B cell (primary cell): ENCODE measurements at regions not wholly inside any gene's neighbourhood (a gene's known extent, or its start where the extent isn't known, plus 50 kb on each side); places are given as distances from the start of the nearest gene placed in this dataset.

Experiments used
- ATAC-seq: fragments of 200-7000 bp; cut with Tn5 transposase; one replicate; pipeline ENCODE4 v1.10.0; 2021; ENCODE audit warnings: low read depth, mild to moderate bottlenecking, moderate number of reproducible peaks, moderate library complexity
- CTCF ChIA-PET: fragments of 350-600 bp; sonication (Branson Sonifier 250); formaldehyde crosslinking; loops from one replicate; lab custom pipeline; 2021; ENCODE audit warnings: antibody characterized with exemption, inconsistent platforms; lab: Charles Lee
- POLR2A ChIA-PET: fragments of 350-600 bp; sonication (Branson Sonifier 250); formaldehyde crosslinking; loops from one replicate; lab custom pipeline; 2021; ENCODE audit warnings: antibody characterized with exemption; lab: Charles Lee
- DNase-seq: peaks from one replicate; pipeline ENCODE4 v3.0.0; 2013
- H2AFZ ChIP-seq: 2 replicates; pipeline ENCODE4 v1.6.1; 2012; ENCODE audit warnings: mild to moderate bottlenecking, low read depth, low read length; ENCODE audit not compliant: insufficient read depth, poor library complexity, severe bottlenecking
- H3K27ac ChIP-seq, 2 donors: 1 replicate in 1 of 2; 2 replicates in 1 of 2; pipeline ENCODE4 v1.5.1; 2012 to 2013; ENCODE audit warnings: low read length in 2 of 2, mild to moderate bottlenecking in 2 of 2, moderate library complexity in 1 of 2
- H3K27me3 ChIP-seq, 4 experiments: fragments of 200-600 bp in 1 of 4; sonication (generic) in 1 of 4; replicated peaks in 1 of 4; 1 replicate in 2 of 4; 2 replicates in 2 of 4; pipeline versions ENCODE4 v1.6.1 to v1.7.0; 2013 to 2016; ENCODE audit warnings: low read length in 3 of 4, mild to moderate bottlenecking in 2 of 4, mixed read lengths in 1 of 4, moderate library complexity in 1 of 4; ENCODE audit not compliant: insufficient read depth in 4 of 4, control insufficient read depth in 3 of 4; ENCODE audit errors: control extremely low read depth in 1 of 4
- H3K36me3 ChIP-seq, 2 experiments: replicated peaks in 1 of 2; 1 replicate in 1 of 2; 2 replicates in 1 of 2; pipeline versions ENCODE4 v1.6.1 to v1.7.1; 2013; ENCODE audit warnings: low read length in 1 of 2; ENCODE audit not compliant: insufficient read depth in 2 of 2, control insufficient read depth in 1 of 2; ENCODE audit errors: control extremely low read depth in 1 of 2, extremely low read depth in 1 of 2
- H3K4me1 ChIP-seq, 2 donors: fragments of 200-600 bp in 1 of 2; sonication (generic) in 1 of 2; 1 replicate in 1 of 2; 2 replicates in 1 of 2; pipeline versions ENCODE4 v1.5.1 to v1.6.1; 2013 to 2017; ENCODE audit warnings: low read length in 2 of 2; ENCODE audit not compliant: control insufficient read depth in 2 of 2, insufficient read depth in 2 of 2
- H3K4me2 ChIP-seq: replicated peaks from 2 replicates; pipeline ENCODE3; 2012; ENCODE audit warnings: mild to moderate bottlenecking, low read depth, low read length; ENCODE audit not compliant: poor library complexity, severe bottlenecking
- H3K4me3 ChIP-seq, 5 experiments: fragments of 200-600 bp in 1 of 5; sonication (generic) in 1 of 5; 1 replicate in 3 of 5; 2 replicates in 2 of 5; pipeline versions ENCODE4 v1.5.1 to v1.7.0; 2011 to 2016; ENCODE audit warnings: low read length in 4 of 5, mild to moderate bottlenecking in 4 of 5, low read depth in 2 of 5, control low read depth in 1 of 5, moderate library complexity in 1 of 5; ENCODE audit not compliant: insufficient read depth in 1 of 5; ENCODE audit errors: control extremely low read depth in 1 of 5, extremely low read depth in 1 of 5
- H3K79me2 ChIP-seq: fragments of 200-600 bp; sonication (generic); one replicate; pipeline ENCODE4 v1.6.0; 2016; ENCODE audit warnings: low read length; ENCODE audit not compliant: control insufficient read depth, insufficient read depth
- H3K9ac ChIP-seq: fragments of 200-600 bp; sonication (generic); 2 replicates; pipeline ENCODE4 v1.6.1; 2017; ENCODE audit warnings: mild to moderate bottlenecking, low read length, moderate library complexity
- H3K9me3 ChIP-seq, 3 donors: one replicate each; pipeline versions ENCODE4 v1.6.1 to v1.7.1; 2013; ENCODE audit warnings: low read length in 2 of 3; ENCODE audit not compliant: control insufficient read depth in 2 of 3, insufficient read depth in 1 of 3; ENCODE audit errors: control extremely low read depth in 1 of 3
- H4K20me1 ChIP-seq: 2 replicates; pipeline ENCODE4 v1.6.0; 2012; ENCODE audit warnings: mild to moderate bottlenecking, low read length; ENCODE audit not compliant: insufficient read depth, control insufficient read depth, poor library complexity, severe bottlenecking
- H3K27ac Mint-ChIP-seq: one replicate; pipeline ENCODE4 v1.8.0; 2021; ENCODE audit warnings: mixed read lengths
- H3K27me3 Mint-ChIP-seq: one replicate; pipeline ENCODE4 v1.8.0; 2021; ENCODE audit warnings: mixed read lengths
- H3K4me1 Mint-ChIP-seq: one replicate; pipeline ENCODE4 v1.8.0; 2021; ENCODE audit warnings: mixed read lengths
- H3K4me3 Mint-ChIP-seq: one replicate; pipeline ENCODE4 v1.8.0; 2021; ENCODE audit warnings: mixed read lengths
- H3K9me3 Mint-ChIP-seq: one replicate; pipeline ENCODE4 v1.8.0; 2022; ENCODE audit warnings: mixed read lengths; ENCODE audit not compliant: insufficient read depth
- CTCF ChIP-seq: fragments of 200-600 bp; IDR thresholded peaks from one replicate; pipeline ENCODE4 v1.8.0; 2022; ENCODE audit warnings: antibody characterized with exemption, mild to moderate bottlenecking
- EZH2 ChIP-seq: IDR thresholded peaks from 2 replicates; pipeline ENCODE4 v1.6.1; 2012; ENCODE audit warnings: borderline replicate concordance, low read depth, mild to moderate bottlenecking, moderate library complexity, low read length; ENCODE audit not compliant: insufficient read depth, poor library complexity, severe bottlenecking
- WGBS: methylation state at CpG from one replicate; pipeline ENCODE4 v1.1.5; 2013; ENCODE audit warnings: missing lambda C conversion rate; ENCODE audit not compliant: insufficient coverage; 5-methylcytosine and 5-hydroxymethylcytosine counted together
- intact Hi-C: fragments of 100-400 bp; cut with micrococcal nuclease; formaldehyde crosslinking; loops from one replicate; pipeline ENCODE4 v1.10.0; 2022

GRCh38 chr5:174655351-174655750, 69.0 kb upstream of the MSX2 start:
- ChIA-PET POLR2A (no interaction called here), CTCF (no interaction called here)
- WGBS: 61% methylated on average over 2 of the region's 4 CpGs
- ATAC-seq: no peak
- Histone ChIP-seq H3K4me1 (no peaks in the 10 kb centered on the region), H3K27me3 (no peaks in the 10 kb centered on the region), H4K20me1 (no peaks in the 10 kb centered on the region), H3K4me3 (no peak overlapping the region), H3K4me2 (no peak overlapping the region), H3K79me2 (no peaks in the 10 kb centered on the region), H3K36me3 (no peaks in the 10 kb centered on the region), H2AFZ (no peak overlapping the region), H3K9ac (no peak overlapping the region), H3K9me3 (no peaks in the 10 kb centered on the region), H3K27ac (no peak overlapping the region)
- H3K27me3 Mint-ChIP-seq: peaks cover 3% of the 10 kb centered on the region
- no peak for TF ChIP-seq CTCF
- TF ChIP-seq EZH2: no peak
- intact Hi-C loops: no loop called here
- no peaks in the 10 kb centered on the region for H3K4me1 Mint-ChIP-seq
- no peaks in the 10 kb centered on the region for H3K9me3 Mint-ChIP-seq
- DNase-seq: no peak
- H3K4me3 Mint-ChIP-seq: no peak overlapping the region
- H3K27ac Mint-ChIP-seq: no peak overlapping the region

GRCh38 chr5:174664180-174664850, 60.1 kb upstream of the MSX2 start:
- no peak for DNase-seq
- no peaks in the 10 kb centered on the region for H3K79me2 ChIP-seq
- ATAC-seq: no peak
- H3K4me2 ChIP-seq: no peak overlapping the region
- TF ChIP-seq EZH2 (no peak), CTCF (no peak)
- H3K27ac Mint-ChIP-seq: no peak overlapping the region
- no peak overlapping the region for H3K27ac ChIP-seq
- no peak overlapping the region for H3K9ac ChIP-seq
- intact Hi-C loops: no loop called here
- ChIA-PET POLR2A (no interaction called here), CTCF (no interaction called here)
- no peaks in the 10 kb centered on the region for H3K36me3 ChIP-seq
- H3K27me3 ChIP-seq: no peaks in the 10 kb centered on the region
- H3K9me3 Mint-ChIP-seq: peaks cover 4% of the 10 kb centered on the region
- peaks cover 2% of the 10 kb centered on the region for H3K27me3 Mint-ChIP-seq
- no peak overlapping the region for H3K4me3 ChIP-seq
- H3K4me3 Mint-ChIP-seq: no peak overlapping the region
- no peaks in the 10 kb centered on the region for H3K4me1 ChIP-seq
- H3K4me1 Mint-ChIP-seq: no peaks in the 10 kb centered on the region
- 86% methylated on average over 1 of the region's 4 CpGs for WGBS
- H2AFZ ChIP-seq: no peak overlapping the region
- H4K20me1 ChIP-seq: no peaks in the 10 kb centered on the region
- H3K9me3 ChIP-seq: no peaks in the 10 kb centered on the region
